NCI-H146 (cell line): ENCODE measurements at regions not wholly inside any gene's neighbourhood (a gene's known extent, or its start where the extent isn't known, plus 50 kb on each side); places are given as distances from the start of the nearest gene placed in this dataset.
"Not testable (repeated sequence)": the region's sequence is repeated elsewhere in the genome, so short reads cannot be mapped to it uniquely, and the experiment has no call there.

Experiments used
- DNase-seq: peaks from one replicate; lab custom pipeline; 2025; lab: John Stamatoyannopoulos, UW

DNA sequence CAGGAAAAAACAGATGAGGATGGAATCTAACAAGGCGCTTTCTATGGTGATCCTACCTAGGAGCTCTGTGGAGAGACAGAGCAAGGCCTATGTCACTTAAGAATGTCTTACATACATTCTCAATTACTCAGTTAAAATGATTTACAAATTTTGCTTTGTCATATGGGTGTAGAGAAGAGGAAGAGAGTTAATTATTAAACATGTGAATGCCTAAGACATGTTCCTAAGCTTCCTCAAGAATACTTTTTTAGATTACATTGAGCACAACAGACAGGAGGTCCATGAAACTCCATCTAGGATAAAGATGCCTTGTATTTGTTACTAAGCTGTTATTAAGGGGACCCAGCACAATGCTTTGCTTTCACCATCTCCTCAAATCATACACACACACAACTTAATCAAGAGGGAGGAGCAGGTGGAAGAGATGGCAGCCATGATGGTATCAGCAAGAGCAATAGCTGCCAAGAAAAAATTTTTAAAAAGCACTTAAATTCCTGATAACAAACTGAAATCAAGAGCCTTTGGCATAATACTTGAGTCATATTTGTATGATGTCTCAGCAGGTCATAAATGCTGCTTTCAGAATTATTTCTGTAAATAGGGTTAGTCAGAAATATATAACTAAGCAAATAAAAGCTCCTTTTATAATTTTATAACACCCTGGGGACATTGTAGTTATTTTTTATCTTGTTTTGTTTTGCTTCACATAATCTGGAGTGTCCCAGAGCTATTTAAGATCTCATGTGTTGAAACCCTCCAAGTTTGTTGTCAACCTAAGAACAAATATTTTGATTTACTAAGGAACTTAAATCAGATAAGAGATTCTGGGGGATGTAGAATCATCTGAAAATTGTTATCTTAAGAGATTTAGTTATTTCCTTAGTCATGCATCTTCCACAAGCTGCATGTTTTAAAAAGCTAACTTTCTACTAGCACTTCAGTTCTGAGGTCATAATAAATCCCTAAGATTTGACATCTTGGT lies 70.0 kb upstream of the CD2AP start:
- no peak for DNase-seq

- peak; percentile 51 for DNase-seq
Observed at GRCh38 chr6:47413752-47414422, 63.7 kb upstream of the CD2AP start.

DNA sequence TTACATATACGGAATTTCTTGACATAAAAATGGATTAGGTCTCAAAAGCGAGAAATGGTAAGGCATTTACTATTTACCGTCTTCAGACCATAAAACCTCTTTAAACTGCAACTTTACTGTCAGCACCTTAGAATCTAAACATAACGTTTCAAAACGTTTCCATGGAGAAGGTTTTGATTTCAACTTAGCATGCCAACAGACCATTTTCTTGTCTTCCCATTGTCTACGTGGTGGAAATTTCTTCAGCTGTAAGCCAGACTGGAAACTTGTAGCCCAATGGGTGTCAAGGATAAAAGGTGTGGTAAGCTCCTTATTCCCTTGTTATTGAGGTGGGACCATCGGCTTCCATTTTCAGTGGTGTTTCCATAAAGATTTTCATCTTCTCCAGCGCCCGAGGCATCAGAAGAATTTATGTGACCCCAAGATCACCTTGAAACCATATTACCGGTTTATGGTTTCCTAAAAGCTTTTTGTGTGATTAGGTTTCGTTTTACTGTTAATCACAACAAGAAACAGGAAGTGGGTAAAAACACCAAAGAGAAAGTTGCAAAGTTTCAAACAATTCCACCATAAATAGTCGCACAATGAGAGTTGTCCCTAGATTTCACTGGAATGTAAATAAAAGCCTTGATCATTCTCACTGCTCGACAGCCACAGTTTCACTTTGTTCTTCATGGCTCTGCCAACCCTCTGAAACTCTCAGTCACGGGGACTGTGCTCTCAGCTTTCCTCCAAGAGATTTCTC lies 63.0 kb upstream of the CD2AP start:
- peak; percentile 3 for DNase-seq

GRCh38 chr6:47416396-47417345 lies 60.9 kb upstream of the CD2AP start:
- no peak for DNase-seq

DNA sequence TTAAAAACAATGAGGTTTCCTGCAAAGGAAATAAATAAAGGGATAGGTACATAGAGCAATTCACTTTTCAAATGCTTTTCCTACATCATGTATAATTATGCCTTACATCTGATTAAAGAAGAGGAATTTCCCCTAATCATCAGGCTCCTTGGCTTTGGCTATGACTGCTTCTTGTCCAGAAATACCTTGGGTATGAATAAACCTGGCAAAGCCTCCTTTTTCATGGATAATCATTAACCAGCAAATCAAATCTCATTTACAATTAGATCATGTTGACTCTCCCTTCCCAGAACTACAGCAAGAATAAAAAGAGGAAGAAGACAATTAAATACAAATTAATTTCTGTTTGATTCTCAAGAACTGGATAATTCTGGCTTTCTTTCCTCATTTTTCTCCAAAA lies 58.0 kb upstream of the CD2AP start:
- no peak for DNase-seq

GRCh38 chr6:47420394-47421371 lies 56.9 kb upstream of the CD2AP start:
- DNase-seq: peak; percentile 9

GRCh38 chr6:47423079-47423478 lies 54.5 kb upstream of the CD2AP start:
- DNase-seq: no peak

DNA sequence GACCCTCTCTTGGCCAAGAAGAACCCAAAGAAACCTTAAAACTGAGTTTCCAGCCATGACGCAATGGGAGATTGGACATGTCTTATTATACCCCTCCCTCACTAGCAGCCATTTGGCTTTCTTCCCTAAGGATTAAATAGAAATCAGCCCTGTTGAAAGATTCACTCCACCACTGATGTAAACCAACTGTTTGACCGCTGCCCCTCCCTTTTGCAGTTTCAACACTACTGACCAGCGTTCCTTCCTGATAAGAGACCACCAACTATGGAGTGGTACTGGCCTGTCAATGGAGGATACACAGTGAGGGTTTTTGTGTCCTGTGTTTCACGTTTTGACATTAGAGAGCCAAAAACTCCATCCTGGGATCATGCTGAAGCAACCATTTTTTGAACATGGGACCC lies 53.2 kb upstream of the CD2AP start:
- DNase-seq: no peak

- DNase-seq: not testable (repeated sequence)
Observed at GRCh38 chr6:47425724-47426123, 51.9 kb upstream of the CD2AP start.

DNA sequence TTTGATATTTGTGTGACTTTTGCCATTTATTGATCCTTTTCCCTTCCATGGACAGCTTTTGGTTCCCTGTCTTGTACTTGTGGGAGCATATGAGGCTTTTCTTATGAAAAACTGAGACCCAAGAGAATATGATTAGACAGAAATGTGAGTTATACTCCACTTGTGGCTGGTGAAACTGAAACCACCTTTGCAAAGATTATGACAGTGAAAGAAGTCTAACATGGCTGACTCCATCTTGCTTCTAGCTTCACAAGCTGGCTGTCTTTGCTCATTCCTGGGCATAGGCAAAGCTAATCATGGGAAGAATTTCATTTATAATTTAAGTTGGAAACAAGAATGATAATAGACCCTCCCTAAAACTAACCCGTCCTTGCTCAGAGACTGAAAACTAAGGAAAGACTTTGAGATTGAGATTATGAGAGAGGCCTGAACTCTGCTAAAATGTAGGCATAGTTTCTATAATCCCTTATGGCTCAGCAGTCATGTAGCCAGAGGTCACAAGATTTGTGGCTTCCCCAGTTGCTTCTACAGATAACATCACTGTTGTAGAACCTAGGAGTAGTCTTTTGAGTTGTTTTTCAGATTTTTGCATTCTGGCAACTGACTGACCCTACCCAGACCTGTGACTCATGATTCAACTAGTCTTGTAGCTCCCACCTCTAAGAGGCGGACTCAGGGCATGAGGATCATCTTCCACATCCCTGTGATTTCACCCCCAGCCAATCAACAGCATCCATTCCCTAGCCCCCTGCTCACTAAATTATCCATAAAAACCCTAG lies 50.9 kb upstream of the CD2AP start:
- DNase-seq: no peak

DNA sequence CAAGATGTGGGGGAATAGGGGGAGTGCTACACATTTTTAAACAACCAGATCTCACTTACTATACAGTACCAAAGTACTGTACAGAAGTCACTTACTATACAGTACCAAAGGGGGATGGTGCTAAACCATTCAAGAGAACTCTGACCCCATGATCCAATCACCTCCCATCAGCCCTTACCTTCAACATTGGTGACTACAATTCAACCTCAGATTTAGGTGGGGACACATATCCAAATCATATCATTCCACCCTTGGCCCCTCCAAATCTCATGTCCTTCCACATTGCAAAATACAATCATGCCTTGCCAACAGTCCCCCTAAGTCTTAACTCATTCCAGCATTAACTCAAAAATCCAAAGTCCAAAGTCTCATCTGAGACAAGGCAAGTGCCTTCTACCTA lies 49.9 kb upstream of the CD2AP start:
- no peak for DNase-seq
